Colonic mucosa (tissue), 4 donors: ENCODE measurements at regions not wholly inside any gene's neighbourhood (a gene's known extent, or its start where the extent isn't known, plus 50 kb on each side); places are given as distances from the start of the nearest gene placed in this dataset.

Source experiments
- DNase-seq: peaks from one replicate; pipeline ENCODE4 v3.0.0-alpha.2; 2020
- H3K27ac ChIP-seq: fragments of 200-600 bp; one replicate; pipeline ENCODE4 v1.8.0; 2021
- H3K27me3 ChIP-seq: fragments of 200-600 bp; one replicate; pipeline ENCODE4 v1.8.0; 2021
- H3K36me3 ChIP-seq: fragments of 200-600 bp; one replicate; pipeline ENCODE4 v1.8.0; 2021
- H3K4me1 ChIP-seq: fragments of 200-600 bp; one replicate; pipeline ENCODE4 v1.8.0; 2021; ENCODE audit warnings: mild to moderate bottlenecking
- H3K4me3 ChIP-seq: fragments of 200-600 bp; one replicate; pipeline ENCODE4 v1.8.0; 2021
- H3K9ac ChIP-seq, 2 donors: one replicate each; pipeline ENCODE4 v1.7.0; 2013; ENCODE audit warnings: control low read depth in 2 of 2, low read depth in 2 of 2, low read length in 2 of 2
- H3K9me3 ChIP-seq: fragments of 200-600 bp; one replicate; pipeline ENCODE4 v1.8.0; 2021
- intact Hi-C: fragments of 100-400 bp; cut with DNase I; formaldehyde crosslinking; loops from one replicate; pipeline ENCODE4 v1.14.1; 2022
- TF ChIP-seq, protein P1 (sequence below): fragments of 200-600 bp; IDR thresholded peaks from one replicate; pipeline ENCODE4 v1.8.0; 2022; ENCODE audit warnings: antibody characterized with exemption, mild to moderate bottlenecking
- donor health status: healthy.
- donor health status: DM: no; HTN: no; CAD: no.
- donor health status: DM: no; HTN: no; CAD: no.

- TF ChIP-seq, protein P1, sequence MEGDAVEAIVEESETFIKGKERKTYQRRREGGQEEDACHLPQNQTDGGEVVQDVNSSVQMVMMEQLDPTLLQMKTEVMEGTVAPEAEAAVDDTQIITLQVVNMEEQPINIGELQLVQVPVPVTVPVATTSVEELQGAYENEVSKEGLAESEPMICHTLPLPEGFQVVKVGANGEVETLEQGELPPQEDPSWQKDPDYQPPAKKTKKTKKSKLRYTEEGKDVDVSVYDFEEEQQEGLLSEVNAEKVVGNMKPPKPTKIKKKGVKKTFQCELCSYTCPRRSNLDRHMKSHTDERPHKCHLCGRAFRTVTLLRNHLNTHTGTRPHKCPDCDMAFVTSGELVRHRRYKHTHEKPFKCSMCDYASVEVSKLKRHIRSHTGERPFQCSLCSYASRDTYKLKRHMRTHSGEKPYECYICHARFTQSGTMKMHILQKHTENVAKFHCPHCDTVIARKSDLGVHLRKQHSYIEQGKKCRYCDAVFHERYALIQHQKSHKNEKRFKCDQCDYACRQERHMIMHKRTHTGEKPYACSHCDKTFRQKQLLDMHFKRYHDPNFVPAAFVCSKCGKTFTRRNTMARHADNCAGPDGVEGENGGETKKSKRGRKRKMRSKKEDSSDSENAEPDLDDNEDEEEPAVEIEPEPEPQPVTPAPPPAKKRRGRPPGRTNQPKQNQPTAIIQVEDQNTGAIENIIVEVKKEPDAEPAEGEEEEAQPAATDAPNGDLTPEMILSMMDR = no peak
- H3K9me3 ChIP-seq = no peaks in the 10 kb centered on the region
- intact Hi-C loops = no loop called here
- H3K9ac ChIP-seq = no peak overlapping the region
- H3K4me1 ChIP-seq = no peaks in the 10 kb centered on the region
- no peak for DNase-seq
- H3K27me3 ChIP-seq = no peaks in the 10 kb centered on the region
- H3K4me3 ChIP-seq = no peak overlapping the region
- no peak overlapping the region for H3K27ac ChIP-seq
- no peaks in the 10 kb centered on the region for H3K36me3 ChIP-seq
Observed at GRCh38 chr18:77457681-77458080, 208.0 kb downstream of the GALR1 start.

DNA sequence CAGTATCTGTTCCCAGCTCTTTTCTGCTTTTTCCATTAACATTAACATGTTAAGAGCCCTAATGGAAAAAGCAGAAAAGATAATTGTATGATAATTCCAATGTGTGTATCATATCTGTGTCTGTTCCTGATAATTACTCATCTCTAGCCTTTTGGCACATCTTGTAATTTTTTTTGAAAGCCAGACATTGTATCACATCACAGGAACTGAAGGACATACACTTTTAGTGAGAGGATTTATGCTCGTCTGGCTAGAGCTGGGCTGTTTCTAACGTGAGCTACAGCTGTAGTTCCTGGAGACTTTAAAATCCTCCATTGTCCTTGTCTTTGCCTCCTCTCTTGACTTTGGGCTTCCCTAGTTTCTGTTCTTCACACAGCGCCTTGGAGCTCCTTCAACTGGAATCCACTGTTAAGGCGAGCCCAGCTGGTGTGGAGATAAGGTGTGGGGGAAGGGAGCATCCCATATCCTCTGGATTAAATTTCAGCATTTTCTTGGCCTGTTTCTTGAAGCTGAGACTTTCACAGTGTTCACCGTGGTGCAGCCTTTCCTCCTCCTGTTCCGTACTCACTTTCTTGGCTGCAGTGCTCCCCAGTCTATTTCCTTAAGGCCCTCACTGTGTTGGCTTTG, 211.5 kb downstream of the GALR1 start:
- TF ChIP-seq, protein P1 = no peak
- H3K27ac ChIP-seq = no peak overlapping the region
- no peaks in the 10 kb centered on the region for H3K36me3 ChIP-seq
- no peaks in the 10 kb centered on the region for H3K9me3 ChIP-seq
- H3K4me1 ChIP-seq = no peaks in the 10 kb centered on the region
- H3K9ac ChIP-seq = no peak overlapping the region
- intact Hi-C loops = no loop called here
- no peaks in the 10 kb centered on the region for H3K27me3 ChIP-seq
- H3K4me3 ChIP-seq = no peak overlapping the region
- no peak for DNase-seq

DNA sequence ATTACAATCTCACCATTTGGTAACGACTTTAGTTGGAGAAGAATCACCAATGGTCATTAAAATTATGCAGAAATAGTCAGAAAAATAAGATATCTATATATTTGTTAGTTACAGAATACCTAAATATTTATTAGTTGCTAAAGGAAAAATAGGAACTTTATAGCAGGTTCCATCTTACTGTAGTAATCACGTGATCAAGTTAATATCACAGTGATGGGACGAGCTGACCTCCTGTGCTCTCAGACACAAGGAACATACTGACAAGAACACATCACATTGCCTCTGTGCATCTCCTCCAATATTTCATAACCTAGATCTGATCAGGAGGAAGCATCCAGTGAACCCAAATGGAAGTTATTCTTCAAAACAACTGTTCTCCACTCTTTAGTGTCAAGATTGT, 215.3 kb downstream of the GALR1 start:
- Histone ChIP-seq H3K36me3 (no peaks in the 10 kb centered on the region), H3K9me3 (no peaks in the 10 kb centered on the region), H3K4me3 (no peak overlapping the region), H3K4me1 (no peaks in the 10 kb centered on the region), H3K27ac (no peak overlapping the region), H3K9ac (no peak overlapping the region), H3K27me3 (no peaks in the 10 kb centered on the region)
- no peak for DNase-seq
- TF ChIP-seq, protein P1 = no peak
- intact Hi-C loops = no loop called here

GRCh38 chr18:77466890-77467289, 217.2 kb downstream of the GALR1 start:
- intact Hi-C loops = no loop called here
- Histone ChIP-seq H3K4me1 (no peaks in the 10 kb centered on the region), H3K9me3 (no peaks in the 10 kb centered on the region), H3K27ac (no peak overlapping the region), H3K4me3 (no peak overlapping the region), H3K27me3 (no peaks in the 10 kb centered on the region), H3K36me3 (no peaks in the 10 kb centered on the region), H3K9ac (no peak overlapping the region)
- TF ChIP-seq, protein P1 = no peak
- DNase-seq = no peak

GRCh38 chr18:77469131-77469530, 219.5 kb downstream of the GALR1 start:
- Histone ChIP-seq H3K9ac (no peak overlapping the region), H3K36me3 (no peaks in the 10 kb centered on the region), H3K27ac (no peak overlapping the region), H3K27me3 (no peaks in the 10 kb centered on the region), H3K4me3 (no peak overlapping the region), H3K9me3 (no peaks in the 10 kb centered on the region), H3K4me1 (no peaks in the 10 kb centered on the region)
- intact Hi-C loops = no loop called here
- TF ChIP-seq, protein P1 = no peak
- DNase-seq = no peak
